CD4-positive, CD25-positive, alpha-beta regulatory T cell (primary cell): ENCODE measurements at regions not wholly inside any gene's neighbourhood (a gene's known extent, or its start where the extent isn't known, plus 50 kb on each side); places are given as distances from the start of the nearest gene placed in this dataset.

ENCODE experiments used
- ATAC-seq, 2 donors: fragments of 150-1000 bp; cut with Tn5 transposase; one replicate each; pipeline ENCODE4 v1.10.0; 2021; ENCODE audit warnings: low read depth in 2 of 2, moderate number of reproducible peaks in 2 of 2, moderate library complexity in 1 of 2
- DNase-seq, 3 donors: peaks; one replicate each; pipeline versions ENCODE4 v3.0.0 to v3.0.0-alpha.2; 2012 to 2022; ENCODE audit warnings: mixed read lengths in 1 of 3
- H3K27ac ChIP-seq: one replicate; pipeline ENCODE4 v1.7.0; 2013; ENCODE audit warnings: mild to moderate bottlenecking, low read length; ENCODE audit not compliant: insufficient read depth, poor library complexity, severe bottlenecking
- H3K27me3 ChIP-seq: one replicate; pipeline ENCODE4 v1.7.0; 2013; ENCODE audit warnings: low read length; ENCODE audit not compliant: control insufficient read depth, insufficient read depth
- H3K36me3 ChIP-seq: one replicate; pipeline ENCODE4 v1.7.0; 2013; ENCODE audit warnings: mild to moderate bottlenecking, low read length, moderate library complexity; ENCODE audit not compliant: control insufficient read depth, insufficient read depth
- H3K4me1 ChIP-seq: 2 replicates; pipeline ENCODE4 v1.7.0; 2013; ENCODE audit warnings: mild to moderate bottlenecking, low read length; ENCODE audit not compliant: insufficient read depth, control insufficient read depth, poor library complexity, severe bottlenecking
- H3K4me3 ChIP-seq: one replicate; pipeline ENCODE4 v1.7.0; 2013; ENCODE audit warnings: low read depth, mild to moderate bottlenecking, low read length, moderate library complexity
- H3K9me3 ChIP-seq, 2 experiments: 1 replicate in 1 of 2; 2 replicates in 1 of 2; pipeline ENCODE4 v1.7.0; 2013; ENCODE audit warnings: low read length in 2 of 2, mild to moderate bottlenecking in 1 of 2, moderate library complexity in 1 of 2; ENCODE audit not compliant: control insufficient read depth in 2 of 2
- H3K27ac Mint-ChIP-seq, 3 donors: one replicate each; pipeline ENCODE4 v1.8.0; 2020 to 2022; ENCODE audit warnings: mild to moderate bottlenecking in 3 of 3, mixed read lengths in 3 of 3, moderate library complexity in 2 of 3
- H3K27me3 Mint-ChIP-seq: one replicate; pipeline ENCODE4 v1.8.0; 2022; ENCODE audit warnings: mild to moderate bottlenecking, mixed read lengths
- H3K36me3 Mint-ChIP-seq: one replicate; pipeline ENCODE4 v1.8.0; 2020; ENCODE audit warnings: mixed read lengths
- H3K4me1 Mint-ChIP-seq, 4 donors: one replicate each; pipeline ENCODE4 v1.8.0; 2020 to 2022; ENCODE audit warnings: mixed read lengths in 4 of 4, mild to moderate bottlenecking in 1 of 4
- H3K4me3 Mint-ChIP-seq, 4 donors: one replicate each; pipeline ENCODE4 v1.8.0; 2020 to 2022; ENCODE audit warnings: mild to moderate bottlenecking in 4 of 4, mixed read lengths in 4 of 4, moderate library complexity in 3 of 4
- H3K9me3 Mint-ChIP-seq, 7 donors: one replicate each; pipeline ENCODE4 v1.8.0; 2020 to 2022; ENCODE audit warnings: mixed read lengths in 7 of 7, mild to moderate bottlenecking in 3 of 7, moderate library complexity in 2 of 7

GRCh38 chr9:126049896-126050604, 276.6 kb upstream of the MVB12B start:
- Histone ChIP-seq H3K9me3 (peaks cover 4 to 12% of the 10 kb centered on the region in 2 experiments), H3K27ac (no peak overlapping the region), H3K36me3 (no peaks in the 10 kb centered on the region), H3K27me3 (peaks cover 2% of the 10 kb centered on the region), H3K4me1 (no peaks in the 10 kb centered on the region), H3K4me3 (no peak overlapping the region)
- Mint-ChIP-seq H3K27me3 (no peaks in the 10 kb centered on the region), H3K9me3 (peaks cover 0 to 6% (median 2%) of the 10 kb centered on the region in 7 donors), H3K27ac (no peak overlapping the region), H3K36me3 (peaks cover 2% of the 10 kb centered on the region), H3K4me3 (no peak overlapping the region), H3K4me1 (no peaks in the 10 kb centered on the region)
- ATAC-seq (no peak), DNase-seq (no peak)

GRCh38 chr9:126050605-126050990, 276.0 kb upstream of the MVB12B start:
- Histone ChIP-seq H3K27me3 (peaks cover 2% of the 10 kb centered on the region), H3K36me3 (no peaks in the 10 kb centered on the region), H3K4me3 (no peak overlapping the region), H3K9me3 (peaks cover 4 to 12% of the 10 kb centered on the region in 2 experiments), H3K4me1 (no peaks in the 10 kb centered on the region), H3K27ac (no peak overlapping the region)
- ATAC-seq (no peak), DNase-seq (no peak)
- Mint-ChIP-seq H3K4me3 (no peak overlapping the region), H3K36me3 (peaks cover 2% of the 10 kb centered on the region), H3K4me1 (no peaks in the 10 kb centered on the region), H3K9me3 (peaks cover 0 to 5% (median 2%) of the 10 kb centered on the region in 7 donors), H3K27me3 (no peaks in the 10 kb centered on the region), H3K27ac (no peak overlapping the region)

GRCh38 chr9:126051446-126052130, 275.0 kb upstream of the MVB12B start:
- H3K27me3 ChIP-seq, result peaks cover 2% of the 10 kb centered on the region
- Mint-ChIP-seq H3K36me3 (no peaks in the 10 kb centered on the region), H3K4me1 (no peaks in the 10 kb centered on the region), H3K4me3 (no peak overlapping the region), H3K27me3 (no peaks in the 10 kb centered on the region), H3K27ac (no peak overlapping the region), H3K9me3 (peaks cover 0 to 4% (median 0%) of the 10 kb centered on the region in 7 donors)
- H3K4me3 ChIP-seq, result no peak overlapping the region
- no peaks in the 10 kb centered on the region for H3K36me3 ChIP-seq
- H3K4me1 ChIP-seq, result no peaks in the 10 kb centered on the region
- H3K27ac ChIP-seq, result no peak overlapping the region
- DNase-seq, result no peak
- ATAC-seq, result no peak
- H3K9me3 ChIP-seq, result peaks cover 0 to 3% of the 10 kb centered on the region in 2 experiments

DNA sequence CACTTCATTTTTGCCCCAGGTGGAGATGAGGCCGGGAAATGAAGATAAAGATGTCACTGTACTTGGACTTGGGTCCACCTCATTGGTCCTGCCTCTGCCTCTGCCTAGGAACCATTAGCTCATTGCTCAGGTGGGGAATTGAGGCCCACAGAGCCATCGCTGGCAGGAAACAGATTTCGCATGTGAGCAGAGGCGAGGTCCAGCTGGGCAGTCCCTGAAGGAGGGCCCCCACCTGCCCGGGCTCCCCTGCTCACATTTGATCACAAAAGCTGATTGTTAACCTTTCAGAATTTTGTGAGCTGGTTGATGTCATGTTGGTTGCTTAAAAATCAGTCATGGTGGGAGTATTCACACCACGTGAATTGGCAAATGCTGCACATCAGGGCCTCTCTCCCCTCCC, 273.8 kb upstream of the MVB12B start:
- Mint-ChIP-seq H3K27ac (no peak overlapping the region), H3K4me3 (no peak overlapping the region), H3K27me3 (peaks cover 2% of the 10 kb centered on the region), H3K9me3 (peaks cover 0 to 2% (median 0%) of the 10 kb centered on the region in 7 donors), H3K36me3 (no peaks in the 10 kb centered on the region), H3K4me1 (no peaks in the 10 kb centered on the region)
- no peaks in the 10 kb centered on the region for H3K9me3 ChIP-seq
- no peak overlapping the region for H3K4me3 ChIP-seq
- H3K36me3 ChIP-seq, result no peaks in the 10 kb centered on the region
- H3K27ac ChIP-seq, result no peak overlapping the region
- ATAC-seq, result no peak
- peaks cover 2% of the 10 kb centered on the region for H3K27me3 ChIP-seq
- no peak for DNase-seq
- no peaks in the 10 kb centered on the region for H3K4me1 ChIP-seq

GRCh38 chr9:126053913-126054312, 272.7 kb upstream of the MVB12B start:
- no peaks in the 10 kb centered on the region for H3K36me3 Mint-ChIP-seq
- peaks cover 8% of the 10 kb centered on the region for H3K27me3 Mint-ChIP-seq
- no peaks in the 10 kb centered on the region for H3K9me3 ChIP-seq
- no peak overlapping the region for H3K27ac Mint-ChIP-seq
- no peak for ATAC-seq
- DNase-seq, result no peak
- H3K9me3 Mint-ChIP-seq, result peaks cover 0 to 2% (median 0%) of the 10 kb centered on the region in 7 donors
- H3K36me3 ChIP-seq, result no peaks in the 10 kb centered on the region
- H3K27ac ChIP-seq, result no peak overlapping the region
- peaks cover 2% of the 10 kb centered on the region for H3K27me3 ChIP-seq
- H3K4me3 Mint-ChIP-seq, result no peak overlapping the region
- H3K4me1 ChIP-seq, result no peaks in the 10 kb centered on the region
- no peak overlapping the region for H3K4me3 ChIP-seq
- no peaks in the 10 kb centered on the region for H3K4me1 Mint-ChIP-seq

GRCh38 chr9:126055381-126055985, 271.1 kb upstream of the MVB12B start:
- H3K27me3 Mint-ChIP-seq, result peaks cover 15% of the 10 kb centered on the region
- H3K9me3 Mint-ChIP-seq, result no peaks in the 10 kb centered on the region
- no peaks in the 10 kb centered on the region for H3K4me1 Mint-ChIP-seq

DNA sequence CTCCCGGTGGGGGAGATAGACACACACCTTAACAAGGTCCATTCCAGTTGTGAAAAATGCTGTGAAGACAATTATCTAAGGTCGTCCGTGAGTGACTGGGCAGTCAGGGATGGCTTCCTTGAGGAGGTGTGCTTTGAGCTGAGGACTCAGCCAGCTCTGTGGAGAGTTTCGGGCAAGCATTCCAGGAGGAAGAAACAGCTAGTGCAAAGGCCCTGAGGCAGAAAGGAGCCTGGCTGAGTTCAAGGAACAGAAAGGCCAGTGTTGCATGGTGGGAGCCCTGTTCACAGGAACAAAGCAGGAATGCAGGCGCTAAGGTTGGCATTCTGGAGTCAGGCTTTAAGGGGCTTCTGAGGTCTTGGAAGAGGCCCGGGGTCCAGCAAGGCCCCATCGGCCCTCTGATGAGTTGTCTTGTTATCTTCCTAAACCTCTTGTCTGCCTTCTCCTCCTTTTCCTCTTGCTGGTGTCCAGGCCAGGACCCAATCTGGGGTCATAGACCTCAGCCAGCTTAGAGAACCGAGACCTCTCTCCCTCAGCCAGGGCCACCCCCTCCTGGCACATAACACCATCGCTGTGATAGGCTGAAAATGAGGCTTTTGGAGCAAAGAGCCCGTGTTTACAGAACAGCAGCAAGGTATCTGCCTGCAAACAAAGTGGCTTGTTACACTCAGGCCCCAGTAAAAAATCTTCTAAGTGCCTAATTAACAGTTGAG, 270.2 kb upstream of the MVB12B start:
- peaks cover 2% of the 10 kb centered on the region for H3K27me3 ChIP-seq
- no peaks in the 10 kb centered on the region for H3K9me3 Mint-ChIP-seq
- H3K27ac Mint-ChIP-seq, result no peak overlapping the region
- H3K27me3 Mint-ChIP-seq, result peaks cover 23% of the 10 kb centered on the region
- no peaks in the 10 kb centered on the region for H3K4me1 ChIP-seq
- no peak overlapping the region for H3K4me3 ChIP-seq
- H3K27ac ChIP-seq, result no peak overlapping the region
- H3K4me3 Mint-ChIP-seq, result no peak overlapping the region
- no peaks in the 10 kb centered on the region for H3K36me3 ChIP-seq
- no peaks in the 10 kb centered on the region for H3K9me3 ChIP-seq
- DNase-seq (no peak), ATAC-seq (no peak)
- H3K4me1 Mint-ChIP-seq, result no peaks in the 10 kb centered on the region
- no peaks in the 10 kb centered on the region for H3K36me3 Mint-ChIP-seq

More at GRCh38 chr9:126055381-126055985, 271.1 kb upstream of the MVB12B start:
- Histone ChIP-seq H3K4me3 (no peak overlapping the region), H3K27me3 (peaks cover 2% of the 10 kb centered on the region), H3K9me3 (no peaks in the 10 kb centered on the region), H3K36me3 (no peaks in the 10 kb centered on the region), H3K27ac (no peak overlapping the region), H3K4me1 (no peaks in the 10 kb centered on the region)
- no peak overlapping the region for H3K27ac Mint-ChIP-seq
- H3K4me3 Mint-ChIP-seq, result no peak overlapping the region
- DNase-seq, result no peak
- no peak for ATAC-seq
- no peaks in the 10 kb centered on the region for H3K36me3 Mint-ChIP-seq
